OCI-LY3 (cell line): ENCODE measurements at regions not wholly inside any gene's neighbourhood (a gene's known extent, or its start where the extent isn't known, plus 50 kb on each side); places are given as distances from the start of the nearest gene placed in this dataset.

Experiments
- EZH2phosphoT487 ChIP-seq: fragments of 200-600 bp; shearing (Covaris generic); IDR thresholded peaks from 2 replicates; pipeline ENCODE4 v1.6.1; 2018; ENCODE audit warnings: antibody characterized with exemption, mixed run types, low read depth
- TF ChIP-seq, protein P1 (sequence below): fragments of 200-600, 300-600 bp; sonication (generic); IDR thresholded peaks from 2 replicates; pipeline ENCODE4 v1.5.1; 2014; ENCODE audit warnings: antibody characterized with exemption, low read length, low read depth

DNA sequence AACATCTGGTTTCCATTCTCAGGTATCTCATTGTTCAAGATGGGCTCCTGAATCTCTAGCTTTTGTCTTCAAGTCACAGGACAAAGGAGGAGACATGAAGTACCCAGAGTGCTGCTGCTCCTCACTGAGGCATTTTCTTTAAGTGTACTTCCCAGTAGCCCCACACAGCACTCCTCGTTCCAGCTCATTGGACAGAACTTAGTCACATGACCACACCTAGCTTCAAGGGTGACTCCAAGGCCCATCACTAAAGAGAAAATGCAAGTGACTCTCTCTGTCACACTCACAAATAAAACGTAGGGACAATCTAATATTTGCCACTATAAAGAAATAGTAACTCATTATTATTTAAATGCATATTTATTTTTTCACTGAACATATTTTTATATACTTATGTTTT is 58.3 kb upstream of the NEUROD6 start:
- TF ChIP-seq, protein P1, sequence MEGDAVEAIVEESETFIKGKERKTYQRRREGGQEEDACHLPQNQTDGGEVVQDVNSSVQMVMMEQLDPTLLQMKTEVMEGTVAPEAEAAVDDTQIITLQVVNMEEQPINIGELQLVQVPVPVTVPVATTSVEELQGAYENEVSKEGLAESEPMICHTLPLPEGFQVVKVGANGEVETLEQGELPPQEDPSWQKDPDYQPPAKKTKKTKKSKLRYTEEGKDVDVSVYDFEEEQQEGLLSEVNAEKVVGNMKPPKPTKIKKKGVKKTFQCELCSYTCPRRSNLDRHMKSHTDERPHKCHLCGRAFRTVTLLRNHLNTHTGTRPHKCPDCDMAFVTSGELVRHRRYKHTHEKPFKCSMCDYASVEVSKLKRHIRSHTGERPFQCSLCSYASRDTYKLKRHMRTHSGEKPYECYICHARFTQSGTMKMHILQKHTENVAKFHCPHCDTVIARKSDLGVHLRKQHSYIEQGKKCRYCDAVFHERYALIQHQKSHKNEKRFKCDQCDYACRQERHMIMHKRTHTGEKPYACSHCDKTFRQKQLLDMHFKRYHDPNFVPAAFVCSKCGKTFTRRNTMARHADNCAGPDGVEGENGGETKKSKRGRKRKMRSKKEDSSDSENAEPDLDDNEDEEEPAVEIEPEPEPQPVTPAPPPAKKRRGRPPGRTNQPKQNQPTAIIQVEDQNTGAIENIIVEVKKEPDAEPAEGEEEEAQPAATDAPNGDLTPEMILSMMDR = no peak
- TF ChIP-seq EZH2phosphoT487 = no peak
